Stimulated activated CD8-positive, alpha-beta memory T cell treated with anti-CD3 and anti-CD28 coated beads, Interleukin-4, amount 100 ng/mL, for 48 hours (primary cell): ENCODE measurements at regions not wholly inside any gene's neighbourhood (a gene's known extent, or its start where the extent isn't known, plus 50 kb on each side); places are given as distances from the start of the nearest gene placed in this dataset.

Source experiments
- DNase-seq: peaks from one replicate; pipeline ENCODE4 v3.0.0-alpha.2; 2020

DNA sequence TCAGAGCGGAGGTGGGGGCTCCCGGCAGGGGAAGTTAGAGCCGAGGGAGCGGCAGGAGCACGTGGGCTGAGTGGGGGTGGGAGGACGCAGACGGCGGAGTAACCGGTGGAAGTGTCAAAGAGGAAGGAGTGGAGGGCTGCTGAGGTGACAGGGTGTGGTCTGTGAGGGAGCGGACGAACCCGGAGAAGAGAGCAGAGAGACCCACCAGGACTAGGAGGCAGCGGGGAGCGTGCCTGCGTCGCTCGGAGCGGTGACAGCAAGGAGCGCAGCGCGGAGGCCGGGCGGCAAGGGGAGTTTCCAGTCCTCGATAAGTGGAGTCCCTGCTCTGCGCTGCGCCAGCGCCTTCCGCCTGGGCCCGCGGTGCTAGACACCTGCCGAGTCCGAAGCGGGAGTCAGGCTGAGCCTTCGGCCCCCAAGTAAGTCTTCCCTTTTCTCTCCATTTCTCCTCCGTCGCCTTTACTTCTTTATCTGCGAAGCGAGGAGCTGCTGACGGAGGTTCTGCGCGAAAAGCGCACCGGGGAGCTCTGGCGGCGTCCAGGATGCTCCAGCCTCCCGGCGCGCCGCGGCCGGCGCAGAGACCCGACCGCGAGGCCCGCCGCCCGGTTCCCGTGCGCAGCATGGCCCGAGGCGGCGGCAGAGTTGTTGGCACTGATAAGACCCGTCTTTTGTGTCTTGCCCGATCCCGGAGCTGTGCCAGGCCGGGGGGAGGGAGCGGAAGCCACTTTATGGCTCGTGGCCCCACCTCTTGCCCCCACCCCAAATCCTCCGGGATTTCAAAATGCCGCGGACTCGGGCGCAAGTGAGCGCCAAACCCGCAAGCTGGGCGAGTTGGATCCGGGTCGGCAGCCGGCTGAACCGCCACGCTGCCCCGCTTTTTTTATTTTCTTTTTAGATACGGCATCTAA is 533.0 kb upstream of the SEMA6D start:
- DNase-seq, result peak; percentile 29

DNA sequence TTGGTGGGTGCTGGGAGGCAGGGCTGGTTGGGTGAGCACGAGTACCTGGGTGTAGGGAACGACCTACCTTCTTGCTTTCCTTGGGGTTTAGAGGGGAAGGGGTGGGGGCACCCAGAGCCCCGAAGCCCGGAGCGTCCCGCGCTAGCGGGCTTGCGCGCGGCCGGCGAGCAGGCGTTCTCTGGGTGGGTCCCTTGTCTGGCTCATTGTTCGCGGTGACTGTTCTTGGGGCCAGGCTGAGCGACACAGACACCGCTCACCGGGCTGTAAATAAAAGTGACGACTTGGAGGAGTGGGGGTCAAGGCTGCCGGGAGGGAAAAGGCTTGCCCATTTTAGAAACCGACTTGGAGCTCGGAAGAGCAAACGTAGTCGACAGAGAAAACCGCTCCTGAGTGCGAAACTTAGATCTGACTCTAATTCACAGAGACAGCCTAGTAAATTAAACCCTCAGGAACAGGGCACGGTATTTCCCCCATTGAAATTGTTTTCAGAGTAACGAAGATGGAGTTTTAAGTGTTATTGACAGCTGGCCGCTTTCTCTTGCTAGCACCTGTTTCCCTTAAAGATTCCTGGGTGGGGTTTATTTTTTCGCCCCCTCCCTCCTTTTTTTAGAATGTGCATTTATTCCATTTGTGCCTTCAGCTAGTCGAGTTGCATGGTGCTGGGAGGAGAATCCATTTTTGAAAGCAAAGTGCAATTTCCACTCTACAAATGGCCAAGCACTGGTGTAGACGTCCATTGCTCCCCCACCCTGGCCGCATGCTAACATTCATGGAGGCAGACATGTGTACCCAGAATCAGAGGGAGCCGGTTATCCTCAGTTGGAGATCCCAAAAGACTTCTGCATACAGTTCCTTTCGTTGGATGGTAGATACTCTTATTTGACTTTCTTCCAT is 532.1 kb upstream of the SEMA6D start:
- DNase-seq, result no peak

DNA sequence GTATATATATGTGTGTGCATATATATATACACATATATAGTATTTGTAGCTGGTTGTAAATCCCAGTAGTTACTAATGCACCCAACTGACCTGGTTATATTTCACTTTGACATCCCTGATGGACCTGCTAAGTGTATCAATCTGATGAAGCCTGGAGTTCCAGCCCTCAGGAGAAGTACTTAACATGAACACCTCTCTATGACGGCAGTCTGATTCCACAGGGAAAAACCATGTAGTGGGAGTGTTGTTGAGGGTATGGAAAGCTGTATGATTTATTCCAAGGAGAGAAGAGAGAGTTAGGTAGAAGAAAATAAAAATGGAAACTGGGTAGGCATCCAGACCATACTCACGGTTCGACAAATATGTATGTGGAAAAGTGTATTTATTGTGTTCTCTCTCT is 531.2 kb upstream of the SEMA6D start:
- no peak for DNase-seq

DNA sequence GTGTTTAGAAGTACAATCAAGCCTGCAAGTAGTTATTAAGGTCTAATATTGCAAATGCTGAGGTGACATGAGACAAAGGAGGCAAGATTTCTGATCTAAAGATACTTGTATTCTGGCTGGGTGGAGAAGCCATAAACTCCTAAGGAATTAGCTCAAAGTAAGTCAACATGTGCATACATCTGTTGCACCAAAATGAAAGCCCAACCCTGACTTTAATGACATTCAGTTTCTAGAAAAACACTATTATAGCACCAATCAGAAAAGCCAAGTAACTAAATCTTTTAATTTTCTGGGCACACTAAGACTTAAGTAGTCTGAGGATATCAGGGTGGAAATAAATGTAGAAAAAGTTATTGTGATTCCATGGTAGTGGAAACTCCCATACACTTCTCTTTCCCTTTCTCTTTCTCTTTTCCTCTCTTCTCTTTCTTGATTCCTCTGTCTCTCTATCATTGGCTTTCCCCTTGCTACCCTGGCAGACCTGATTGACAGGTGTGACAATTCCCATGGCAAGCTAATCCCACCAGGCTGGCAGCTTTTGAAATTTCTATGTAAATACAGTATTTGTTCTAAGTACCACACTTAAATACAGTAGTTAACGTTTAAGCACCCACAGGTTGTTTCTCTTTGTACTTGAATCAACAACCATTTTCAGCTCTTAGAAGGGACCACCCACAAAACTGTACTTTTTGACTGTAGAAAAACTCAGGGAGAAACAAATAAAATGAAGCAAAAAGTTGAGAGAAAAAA is 528.4 kb upstream of the SEMA6D start:
- no peak for DNase-seq

DNA sequence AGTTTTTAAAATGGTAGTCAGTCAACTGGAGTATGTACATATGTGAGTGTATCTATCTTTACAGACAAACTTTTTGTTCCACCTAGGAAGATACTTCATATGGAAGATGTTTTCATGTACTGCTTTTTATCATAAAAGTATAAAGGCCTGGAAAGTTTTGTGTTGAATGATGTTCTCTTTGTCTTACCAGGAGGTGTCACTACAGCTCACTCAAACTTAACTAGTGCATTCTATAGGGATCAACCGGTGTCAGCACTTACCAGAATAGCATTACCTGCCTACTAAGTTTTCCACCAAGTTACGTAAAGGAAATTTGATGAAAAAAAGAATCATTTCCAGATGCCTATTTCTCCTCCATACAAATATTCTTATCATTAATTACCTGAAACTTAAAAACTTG is 522.6 kb upstream of the SEMA6D start:
- DNase-seq, result no peak

DNA sequence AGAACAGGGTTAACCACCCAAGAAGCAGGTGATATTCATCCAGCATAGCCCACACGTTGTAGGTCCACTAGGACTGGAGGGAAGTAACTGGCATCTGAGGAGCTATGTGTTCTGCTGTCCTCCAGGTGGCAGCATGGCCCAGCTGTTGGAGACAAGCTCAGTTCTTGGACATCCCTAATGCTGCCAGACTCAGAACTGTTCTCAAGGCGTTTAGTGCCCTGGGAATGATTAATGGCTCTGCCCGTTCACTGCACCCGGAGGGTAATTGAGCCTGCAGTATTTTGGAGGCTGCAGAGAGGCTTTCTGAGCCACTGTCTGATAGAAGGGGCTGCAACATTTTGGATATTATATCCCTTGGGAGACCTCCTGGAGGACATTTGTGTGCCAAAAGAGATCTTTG is 521.3 kb upstream of the SEMA6D start:
- DNase-seq, result peak; percentile 57

DNA sequence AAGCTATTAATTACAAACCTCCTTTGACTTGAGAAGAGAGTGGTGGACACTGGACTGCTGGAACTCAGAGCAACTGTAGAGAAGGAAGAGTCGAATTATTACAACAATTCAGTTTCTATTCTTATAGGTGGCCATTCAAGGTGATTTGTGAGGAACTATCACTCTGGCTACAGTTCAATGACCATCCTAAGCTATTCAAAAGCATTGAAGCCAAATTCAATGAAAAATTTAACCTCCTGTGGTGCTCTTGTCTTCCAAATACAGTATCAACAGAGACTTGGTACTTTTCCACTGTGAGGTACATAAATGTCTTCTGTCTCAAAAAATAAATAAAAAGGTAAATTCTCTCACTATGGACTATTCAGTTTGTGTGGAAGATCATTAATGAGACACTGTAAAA is 513.3 kb upstream of the SEMA6D start:
- DNase-seq, result no peak

DNA sequence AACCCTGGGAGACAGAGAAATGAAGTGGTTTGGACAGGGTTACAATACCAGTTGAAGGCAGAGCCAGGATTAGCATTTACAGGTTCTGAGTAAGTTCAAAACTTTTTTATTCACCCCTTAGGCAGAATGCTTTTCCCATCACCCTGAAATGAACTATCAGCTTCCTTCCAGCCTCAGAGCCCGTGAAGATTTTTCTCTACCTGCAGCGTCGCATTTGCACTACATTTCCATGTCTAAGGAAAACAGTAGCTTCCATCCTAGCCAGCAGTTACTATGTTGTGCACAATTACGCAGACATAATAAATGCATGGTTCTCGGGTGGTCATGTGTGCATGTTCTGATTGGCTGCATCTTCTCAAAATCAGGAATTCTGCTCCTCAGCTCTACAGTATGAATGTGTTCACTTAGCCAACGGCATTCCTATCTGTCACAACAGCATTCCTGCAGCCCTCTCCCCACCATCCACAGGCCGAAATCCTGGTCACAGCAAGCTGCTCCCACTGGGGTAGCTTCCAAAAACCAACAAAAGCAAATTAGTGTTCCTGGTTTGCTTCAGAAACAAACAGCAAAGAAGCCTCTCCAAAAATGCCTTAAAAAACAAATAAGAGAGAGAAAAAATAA is 510.8 kb upstream of the SEMA6D start:
- DNase-seq, result no peak

DNA sequence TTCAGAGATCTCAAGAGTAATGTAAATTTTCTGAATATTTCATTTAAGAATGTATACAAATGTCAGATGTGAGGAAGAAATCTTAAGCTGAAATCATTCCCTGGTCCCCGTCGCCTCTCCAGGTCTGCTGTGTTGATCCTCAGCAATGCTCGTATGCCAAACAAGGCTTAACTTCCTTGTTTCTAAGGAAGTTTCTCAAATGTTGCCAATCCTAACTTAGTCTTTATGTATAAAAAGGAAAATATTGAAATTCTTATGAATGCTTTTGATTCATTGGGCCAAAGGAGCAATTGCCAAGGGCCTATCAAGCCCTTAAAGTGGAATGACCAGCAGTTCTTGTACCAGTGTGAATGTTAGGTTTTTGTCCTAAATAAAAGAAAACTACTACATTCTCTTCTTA is 507.7 kb upstream of the SEMA6D start:
- no peak for DNase-seq

DNA sequence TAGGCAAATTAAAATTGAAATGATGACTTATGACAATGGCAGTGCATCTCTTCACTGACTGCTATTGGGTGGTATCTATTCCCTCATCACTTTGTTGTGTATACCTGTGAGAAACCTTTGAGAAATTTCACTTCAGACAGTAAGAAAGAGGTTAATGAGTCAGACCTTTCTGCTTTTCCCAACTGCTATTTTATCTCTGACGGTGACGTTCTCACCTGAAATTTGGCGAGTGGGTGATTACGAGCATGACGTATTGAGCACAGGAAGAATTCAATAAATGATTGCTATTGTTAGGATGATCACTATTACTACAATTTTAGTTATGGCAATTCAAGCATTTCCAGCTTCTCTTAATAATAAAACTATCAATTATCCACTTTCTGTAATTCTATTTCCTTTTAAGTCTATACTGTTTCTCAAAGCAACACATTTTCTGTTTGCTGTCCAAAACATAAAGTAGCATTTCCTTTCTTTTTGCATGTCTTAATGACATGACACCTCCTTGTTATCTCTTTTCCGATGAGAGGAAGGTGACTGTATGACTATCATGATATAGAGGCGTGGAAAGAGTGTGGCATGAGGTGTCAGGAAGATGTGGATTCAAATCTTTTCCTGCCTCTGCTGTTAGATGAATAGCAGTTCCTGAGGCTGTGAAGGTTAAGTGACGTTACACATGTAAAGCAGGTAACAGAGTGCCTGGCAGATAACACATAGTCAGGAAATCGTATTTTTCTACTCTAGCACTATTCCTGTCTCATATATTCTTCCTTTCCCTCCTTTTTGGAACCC is 504.9 kb upstream of the SEMA6D start:
- no peak for DNase-seq

DNA sequence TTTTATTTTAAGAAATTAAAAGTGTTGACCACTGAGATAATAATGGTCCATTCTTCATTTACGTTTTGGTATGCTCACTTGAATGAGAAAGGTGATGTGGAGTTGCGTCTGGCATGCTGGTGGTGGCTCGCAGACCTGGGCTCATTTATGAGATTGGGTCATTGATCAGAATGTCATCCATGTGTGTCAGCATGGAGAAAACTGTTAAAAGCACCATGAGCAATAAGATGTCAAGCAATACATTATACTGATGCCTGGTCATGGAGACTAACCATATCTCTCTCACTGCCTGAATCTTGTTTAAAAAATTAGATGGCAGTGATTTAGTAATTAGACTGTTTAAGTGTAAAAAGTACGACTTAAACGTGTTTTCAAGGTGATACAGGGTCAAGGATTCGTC is 503.4 kb upstream of the SEMA6D start:
- DNase-seq, result no peak

DNA sequence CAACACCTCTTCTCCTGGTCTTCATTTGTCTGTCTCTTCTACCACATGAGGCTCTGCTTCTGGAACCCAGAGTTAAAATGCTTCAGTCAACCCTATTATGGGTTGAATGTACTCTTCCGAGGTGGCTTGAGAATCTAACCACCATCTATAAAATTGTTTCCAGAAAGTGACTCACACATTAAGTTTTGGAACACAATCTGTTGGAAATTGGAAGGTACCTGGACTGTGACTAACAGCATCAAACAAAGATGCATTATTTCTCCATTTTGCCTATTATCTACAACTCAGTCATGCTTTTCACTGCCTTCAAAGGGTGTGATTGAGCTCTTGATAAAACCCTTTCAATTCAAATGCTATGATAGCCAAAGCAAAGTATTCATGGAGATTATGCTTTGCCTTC is 499.0 kb upstream of the SEMA6D start:
- no peak for DNase-seq

DNA sequence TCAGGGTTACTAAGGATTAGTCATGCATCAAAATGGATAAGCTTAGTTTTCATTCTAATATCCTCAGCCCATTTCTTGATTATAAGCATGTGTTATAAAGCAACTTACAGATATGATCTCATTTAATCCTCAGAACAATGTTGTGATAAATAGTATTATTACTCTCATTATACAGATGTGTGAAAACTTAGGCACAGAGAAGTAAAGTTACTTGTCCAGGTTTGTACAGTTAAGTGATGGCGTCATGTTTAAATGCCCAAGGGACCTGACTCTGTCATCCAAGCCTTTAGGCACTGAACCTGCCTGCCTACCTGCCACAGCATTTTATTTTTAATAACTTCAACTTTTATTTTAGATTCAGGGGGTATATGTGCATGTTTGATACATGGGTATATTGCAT is 472.9 kb upstream of the SEMA6D start:
- DNase-seq, result no peak

DNA sequence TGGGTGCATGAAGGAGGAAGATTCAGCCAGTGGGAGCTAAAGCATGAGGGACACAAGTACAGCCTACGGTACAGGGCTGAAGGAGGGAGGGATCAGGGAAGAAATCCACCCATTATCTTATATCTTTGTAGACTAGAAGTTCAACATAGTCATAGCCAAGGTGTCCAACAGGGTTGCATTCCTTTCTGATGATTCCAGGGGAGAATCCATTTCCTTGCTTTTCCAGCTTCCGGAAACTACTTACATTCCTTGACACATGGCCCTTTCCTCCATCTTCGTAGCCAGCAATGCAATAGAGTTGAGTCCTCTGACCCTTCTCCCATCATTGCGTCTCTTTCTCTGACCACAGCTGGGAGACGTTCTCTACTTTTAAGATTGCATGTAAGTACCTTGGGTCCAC is 471.0 kb upstream of the SEMA6D start:
- DNase-seq, result no peak

DNA sequence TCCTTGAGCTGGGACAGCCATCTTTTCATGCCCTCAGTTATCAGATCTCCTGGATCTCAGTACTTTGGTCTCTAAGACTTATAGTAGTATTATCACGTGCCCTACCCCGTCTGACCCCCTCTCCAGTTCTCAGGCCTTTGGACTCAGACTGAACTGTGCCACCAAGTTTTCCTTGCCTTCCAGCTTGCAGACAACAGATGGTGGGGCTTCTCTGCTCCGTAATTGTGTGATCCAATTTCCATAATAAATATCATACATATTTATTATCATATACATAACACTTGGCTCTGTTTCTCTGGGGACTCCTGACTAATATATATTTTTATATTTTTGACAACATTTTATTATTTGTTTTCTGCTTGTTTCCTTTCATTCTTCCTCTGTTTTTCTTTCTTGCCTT is 458.8 kb upstream of the SEMA6D start:
- no peak for DNase-seq

DNA sequence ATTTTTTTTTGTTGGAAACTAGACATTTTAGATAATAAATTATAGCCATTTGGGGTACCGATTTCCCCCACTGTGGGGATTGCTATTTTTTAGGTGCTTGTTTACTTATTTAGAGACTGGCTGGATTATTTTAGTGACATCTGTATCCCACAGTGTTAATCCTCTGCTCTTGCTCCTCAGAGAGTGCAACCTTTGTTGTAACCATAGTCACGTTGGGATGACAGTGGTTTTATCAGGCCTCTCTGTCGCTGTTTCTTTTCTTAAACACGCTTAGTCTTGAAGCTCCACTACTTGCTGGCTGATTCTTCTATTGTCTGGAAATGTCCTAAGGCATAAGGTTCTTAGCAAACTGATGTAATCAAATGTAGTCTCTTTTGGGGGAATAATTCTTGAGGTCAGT is 451.6 kb upstream of the SEMA6D start:
- no peak for DNase-seq

DNA sequence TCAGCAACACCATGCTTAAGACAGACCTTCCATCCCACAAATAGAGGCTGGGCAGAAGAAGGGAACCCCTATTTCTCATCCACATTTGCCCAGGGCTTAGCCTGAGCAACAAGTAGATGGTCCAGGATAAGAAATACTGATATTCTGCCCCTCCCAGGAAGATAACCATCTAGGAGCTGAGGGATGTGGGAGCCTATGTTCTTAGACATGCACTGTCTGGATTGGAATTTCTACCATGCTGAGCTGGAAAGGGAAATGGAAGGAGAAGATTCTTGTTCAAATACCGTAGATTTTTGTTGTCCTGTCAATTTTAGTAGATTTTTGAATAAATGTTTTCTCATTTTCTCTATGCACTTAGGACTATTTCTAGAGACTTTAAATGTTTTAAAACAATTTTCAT is 450.7 kb upstream of the SEMA6D start:
- no peak for DNase-seq

DNA sequence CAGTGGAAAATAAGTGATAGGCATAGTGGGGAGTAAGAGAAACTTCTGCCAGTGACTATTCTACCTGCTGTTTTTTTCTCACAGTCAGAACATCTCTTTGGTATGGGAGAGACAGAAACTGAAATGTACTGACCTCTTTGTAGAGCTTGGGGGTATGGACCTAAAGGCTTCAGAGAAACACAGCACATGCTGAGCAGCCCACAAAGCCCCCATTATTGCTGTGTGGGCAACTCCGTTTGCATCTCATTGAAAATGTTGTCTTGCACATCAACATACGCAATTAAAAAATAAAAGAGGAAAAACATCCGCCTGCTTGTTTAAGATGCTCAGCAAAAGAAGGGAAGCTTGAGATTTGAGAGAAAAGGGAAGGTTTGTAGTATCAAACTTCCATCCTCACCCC is 443.4 kb upstream of the SEMA6D start:
- DNase-seq, result no peak

DNA sequence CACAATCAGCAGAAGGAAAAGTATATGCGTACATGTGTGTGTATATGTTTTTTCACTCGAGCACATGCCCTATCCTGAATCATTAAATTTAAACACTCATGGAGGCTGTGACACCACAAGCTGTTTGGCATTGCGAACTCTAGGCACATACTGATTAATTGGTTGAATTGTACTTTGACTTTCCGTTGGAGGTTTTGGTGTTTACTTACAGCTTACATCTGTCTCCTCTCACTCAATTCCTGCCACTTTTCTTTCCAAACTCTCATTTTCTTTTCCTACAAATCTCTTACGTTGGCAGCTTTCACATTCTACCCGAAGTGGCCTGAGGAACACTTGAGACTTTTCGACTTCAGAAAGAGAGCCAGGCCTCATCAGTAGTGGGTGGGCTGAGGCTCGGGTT is 434.1 kb upstream of the SEMA6D start:
- no peak for DNase-seq

DNA sequence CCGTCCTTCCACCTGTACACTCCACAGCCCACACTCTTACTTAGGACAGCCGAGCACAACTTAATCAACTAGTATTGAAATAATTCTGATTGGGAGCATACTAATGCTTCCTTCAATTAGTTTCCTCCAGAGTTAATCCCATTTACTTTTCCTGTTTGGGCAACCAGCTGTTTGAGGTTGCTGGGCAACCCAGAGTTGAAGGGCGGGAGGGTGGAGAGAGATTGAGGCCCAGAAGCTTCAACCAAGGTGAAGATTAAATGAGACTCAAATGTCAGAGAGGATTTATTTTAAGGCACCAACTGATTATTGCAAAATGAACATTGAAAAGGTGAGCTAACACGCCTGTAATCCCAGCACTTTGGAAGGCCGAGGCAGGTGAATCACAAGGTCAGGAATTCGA is 428.5 kb upstream of the SEMA6D start:
- no peak for DNase-seq

DNA sequence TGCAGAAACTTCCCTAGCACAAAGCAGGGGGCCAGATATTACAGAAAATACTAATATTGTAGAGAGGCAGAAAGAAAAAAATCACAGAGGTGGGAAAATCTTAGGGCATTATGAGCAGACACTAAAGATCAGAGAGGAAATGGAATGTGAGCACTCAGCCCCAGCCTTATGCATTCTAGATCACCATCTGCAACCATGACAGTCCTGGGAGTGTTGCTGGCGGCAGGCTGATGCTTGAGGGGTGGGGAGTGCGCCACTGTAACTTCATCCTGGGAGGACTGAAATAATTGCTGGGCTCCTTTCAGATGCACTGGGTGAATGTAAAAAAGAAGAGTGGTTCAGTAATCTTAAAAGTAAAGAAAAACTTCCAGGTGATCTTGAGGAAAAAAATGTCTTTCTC is 427.6 kb upstream of the SEMA6D start:
- DNase-seq, result no peak

DNA sequence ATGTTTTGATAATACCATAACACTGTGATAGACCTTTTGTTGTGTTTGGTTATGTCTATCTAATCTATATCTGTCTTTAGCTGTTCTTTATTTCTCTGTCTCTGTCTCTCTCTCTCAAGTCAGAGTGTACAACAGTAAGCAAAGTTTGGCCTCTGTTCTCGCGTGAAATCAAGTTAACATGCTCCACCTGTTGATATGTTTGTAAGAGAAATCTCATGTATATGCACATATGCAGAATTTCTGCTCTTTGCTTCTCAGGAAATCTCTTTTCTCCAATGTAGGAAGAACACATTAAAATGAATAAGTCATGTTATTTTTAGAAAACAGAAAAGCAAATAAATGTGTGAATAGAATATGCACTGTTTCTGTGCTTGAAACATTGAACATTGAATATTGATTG is 425.5 kb upstream of the SEMA6D start:
- DNase-seq, result no peak
